NCI-H69 (cell line): ENCODE measurements at regions not wholly inside any gene's neighbourhood (a gene's known extent, or its start where the extent isn't known, plus 50 kb on each side); places are given as distances from the start of the nearest gene placed in this dataset.
"Not testable (repeated sequence)": the region's sequence is repeated elsewhere in the genome, so short reads cannot be mapped to it uniquely, and the experiment has no call there.

Experiments used
- DNase-seq: peaks from one replicate; lab custom pipeline; 2025; lab: John Stamatoyannopoulos, UW

GRCh38 chr7:65744406-65744805 lies 128.5 kb upstream of the VKORC1L1 start:
- no peak for DNase-seq

- no peak for DNase-seq
These were observed 126.5 kb upstream of the VKORC1L1 start for GRCh38 chr7:65746398-65746669.

- no peak for DNase-seq
These were observed 123.8 kb upstream of the VKORC1L1 start for GRCh38 chr7:65749039-65749438.

- no peak for DNase-seq
These were observed 123.4 kb upstream of the VKORC1L1 start for GRCh38 chr7:65749518-65749917.

GRCh38 chr7:65750511-65751344 lies 122.1 kb upstream of the VKORC1L1 start:
- peak; percentile 97 for DNase-seq

- not testable (repeated sequence) for DNase-seq
These were observed 118.8 kb upstream of the VKORC1L1 start for GRCh38 chr7:65754070-65754469.

GRCh38 chr7:65758991-65759390 lies 113.9 kb upstream of the VKORC1L1 start:
- DNase-seq: not testable (repeated sequence)

- DNase-seq: not testable (repeated sequence)
These were observed 110.2 kb upstream of the VKORC1L1 start for GRCh38 chr7:65762712-65763111.

GRCh38 chr7:65763114-65763513 lies 109.8 kb upstream of the VKORC1L1 start:
- DNase-seq: not testable (repeated sequence)

- DNase-seq: peak; percentile 91
These were observed 102.2 kb upstream of the VKORC1L1 start for GRCh38 chr7:65770473-65771225.

- DNase-seq: not testable (repeated sequence)
These were observed 101.7 kb upstream of the VKORC1L1 start for GRCh38 chr7:65771226-65771569.

- DNase-seq: not testable (repeated sequence)
These were observed 96.2 kb upstream of the VKORC1L1 start for GRCh38 chr7:65776677-65777076.

- not testable (repeated sequence) for DNase-seq
These were observed 82.9 kb upstream of the VKORC1L1 start for GRCh38 chr7:65789943-65790342.

- not testable (repeated sequence) for DNase-seq
These were observed 81.1 kb upstream of the VKORC1L1 start for GRCh38 chr7:65791788-65792187.

GRCh38 chr7:65792726-65793125 lies 80.1 kb upstream of the VKORC1L1 start:
- DNase-seq: not testable (repeated sequence)

GRCh38 chr7:65794671-65795391 lies 78.0 kb upstream of the VKORC1L1 start:
- not testable (repeated sequence) for DNase-seq

GRCh38 chr7:65795392-65795716 lies 77.5 kb upstream of the VKORC1L1 start:
- DNase-seq: not testable (repeated sequence)

- DNase-seq: no peak
These were observed 76.7 kb upstream of the VKORC1L1 start for GRCh38 chr7:65796205-65796604.

GRCh38 chr7:65797086-65797485 lies 75.8 kb upstream of the VKORC1L1 start:
- DNase-seq: not testable (repeated sequence)

GRCh38 chr7:65797566-65797965 lies 75.3 kb upstream of the VKORC1L1 start:
- DNase-seq: not testable (repeated sequence)

GRCh38 chr7:65798111-65799075 lies 74.5 kb upstream of the VKORC1L1 start:
- peak; percentile 20 for DNase-seq

- not testable (repeated sequence) for DNase-seq
These were observed 72.7 kb upstream of the VKORC1L1 start for GRCh38 chr7:65800191-65800590.
